Testis (tissue), 2 donors: ENCODE measurements at regions not wholly inside any gene's neighbourhood (a gene's known extent, or its start where the extent isn't known, plus 50 kb on each side); places are given as distances from the start of the nearest gene placed in this dataset.

Source experiments
- DNase-seq: peaks from one replicate; pipeline ENCODE4 v3.0.0-alpha.2; 2019
- H3K27ac ChIP-seq, 2 donors: fragments of 200-600 bp; sonication (generic); one replicate each; pipeline ENCODE4 v1.5.1; 2019
- H3K27me3 ChIP-seq: fragments of 200-600 bp; sonication (generic); one replicate; pipeline ENCODE4 v1.5.1; 2019
- H3K36me3 ChIP-seq: fragments of 200-600 bp; sonication (generic); one replicate; pipeline ENCODE4 v1.5.1; 2017; ENCODE audit warnings: low read depth; ENCODE audit errors: missing control alignments
- H3K4me1 ChIP-seq: fragments of 200-600 bp; sonication (generic); one replicate; pipeline ENCODE4 v1.5.1; 2019
- H3K4me3 ChIP-seq, 2 donors: fragments of 200-600 bp; sonication (generic); one replicate each; pipeline ENCODE4 v1.5.1; 2017 to 2019
- H3K9me3 ChIP-seq: fragments of 200-600 bp; sonication (generic); one replicate; pipeline ENCODE4 v1.5.1; 2017
- POLR2A ChIP-seq: fragments of 450-650 bp; IDR thresholded peaks from one replicate; pipeline ENCODE4 v1.6.1; 2017; ENCODE audit warnings: antibody characterized with exemption, mild to moderate bottlenecking, moderate library complexity
- WGBS, 2 donors: methylation state at CpG; one replicate each; pipeline ENCODE4 v1.1.5; 2018; 5-methylcytosine and 5-hydroxymethylcytosine counted together
- intact Hi-C: fragments of 100-400 bp; cut with DNase I; formaldehyde crosslinking; loops from one replicate; pipeline ENCODE4 v1.15.1; 2023; ENCODE audit warnings: low total_unique reads
- TF ChIP-seq, protein P1 (sequence below), 3 experiments: fragments of 450-650 bp in 2 of 3; fragments of 200-600 bp in 1 of 3; sonication (generic) in 1 of 3; IDR thresholded peaks; one replicate each; pipeline ENCODE4 v1.5.1; 2016 to 2019; ENCODE audit warnings: antibody characterized with exemption in 3 of 3, mild to moderate bottlenecking in 2 of 3, moderate library complexity in 1 of 3

DNA sequence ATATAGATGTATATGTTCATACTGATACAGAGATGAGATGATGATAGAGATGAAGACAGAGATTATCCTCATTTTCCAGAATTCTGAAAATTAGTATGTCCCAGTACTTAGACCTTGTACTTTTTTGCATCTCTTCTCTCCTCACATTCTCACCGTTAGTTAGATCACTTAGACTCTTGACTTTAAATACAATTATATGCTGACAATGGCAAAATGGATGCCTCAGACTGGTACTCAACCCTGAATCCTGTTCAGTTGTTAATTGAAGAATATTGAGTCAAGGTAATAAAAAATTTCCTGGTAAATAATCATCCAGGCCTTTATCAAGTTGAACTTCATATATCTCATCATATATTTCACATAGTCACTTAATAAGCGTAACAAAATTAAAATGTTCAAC, 505.4 kb downstream of the EFNA5 start:
- Histone ChIP-seq H3K27ac (no peak overlapping the region), H3K27me3 (no peaks in the 10 kb centered on the region), H3K4me3 (no peak overlapping the region), H3K36me3 (no peaks in the 10 kb centered on the region), H3K9me3 (no peaks in the 10 kb centered on the region), H3K4me1 (no peaks in the 10 kb centered on the region)
- WGBS, 2 donors = 34 to 51% methylated on average over 2 of the region's 2 CpGs
- TF ChIP-seq, protein P1, sequence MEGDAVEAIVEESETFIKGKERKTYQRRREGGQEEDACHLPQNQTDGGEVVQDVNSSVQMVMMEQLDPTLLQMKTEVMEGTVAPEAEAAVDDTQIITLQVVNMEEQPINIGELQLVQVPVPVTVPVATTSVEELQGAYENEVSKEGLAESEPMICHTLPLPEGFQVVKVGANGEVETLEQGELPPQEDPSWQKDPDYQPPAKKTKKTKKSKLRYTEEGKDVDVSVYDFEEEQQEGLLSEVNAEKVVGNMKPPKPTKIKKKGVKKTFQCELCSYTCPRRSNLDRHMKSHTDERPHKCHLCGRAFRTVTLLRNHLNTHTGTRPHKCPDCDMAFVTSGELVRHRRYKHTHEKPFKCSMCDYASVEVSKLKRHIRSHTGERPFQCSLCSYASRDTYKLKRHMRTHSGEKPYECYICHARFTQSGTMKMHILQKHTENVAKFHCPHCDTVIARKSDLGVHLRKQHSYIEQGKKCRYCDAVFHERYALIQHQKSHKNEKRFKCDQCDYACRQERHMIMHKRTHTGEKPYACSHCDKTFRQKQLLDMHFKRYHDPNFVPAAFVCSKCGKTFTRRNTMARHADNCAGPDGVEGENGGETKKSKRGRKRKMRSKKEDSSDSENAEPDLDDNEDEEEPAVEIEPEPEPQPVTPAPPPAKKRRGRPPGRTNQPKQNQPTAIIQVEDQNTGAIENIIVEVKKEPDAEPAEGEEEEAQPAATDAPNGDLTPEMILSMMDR (IDR thresholded peaks at IDR 0.05) = no peak
- TF ChIP-seq POLR2A = no peak
- no peak for DNase-seq
- intact Hi-C loops = no loop called here

DNA sequence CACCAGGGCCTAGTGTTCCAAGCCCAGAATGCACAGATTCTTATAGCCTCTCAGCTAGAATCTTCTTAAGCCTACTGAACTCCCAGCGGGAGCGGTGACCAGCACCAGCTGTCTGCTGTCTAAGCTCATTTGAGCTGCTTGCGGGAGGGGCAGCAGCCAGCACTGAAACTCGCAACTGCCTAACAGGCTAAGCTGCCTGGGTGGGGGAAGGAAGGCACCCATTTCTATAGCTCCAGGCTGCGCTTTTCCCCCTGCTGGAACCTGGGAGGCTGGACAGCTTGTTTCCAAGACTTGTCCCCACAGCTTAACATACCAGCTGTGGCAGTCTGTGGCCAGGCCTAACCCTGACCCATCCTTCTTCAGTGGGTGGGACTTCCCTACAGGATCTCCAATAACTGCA, 512.9 kb downstream of the EFNA5 start:
- TF ChIP-seq, protein P1 (IDR thresholded peaks at IDR 0.05) = no peak
- no peak for TF ChIP-seq POLR2A
- H3K36me3 ChIP-seq = no peaks in the 10 kb centered on the region
- H3K9me3 ChIP-seq = no peaks in the 10 kb centered on the region
- no peak overlapping the region for H3K27ac ChIP-seq
- 76% methylated on average over 5 of the region's 5 CpGs; no CpG with 5 or more reads in 1 of the 2 donors for WGBS, 2 donors
- intact Hi-C loops = no loop called here
- H3K4me3 ChIP-seq = no peak overlapping the region
- H3K4me1 ChIP-seq = no peaks in the 10 kb centered on the region
- H3K27me3 ChIP-seq = no peaks in the 10 kb centered on the region
- DNase-seq = no peak

DNA sequence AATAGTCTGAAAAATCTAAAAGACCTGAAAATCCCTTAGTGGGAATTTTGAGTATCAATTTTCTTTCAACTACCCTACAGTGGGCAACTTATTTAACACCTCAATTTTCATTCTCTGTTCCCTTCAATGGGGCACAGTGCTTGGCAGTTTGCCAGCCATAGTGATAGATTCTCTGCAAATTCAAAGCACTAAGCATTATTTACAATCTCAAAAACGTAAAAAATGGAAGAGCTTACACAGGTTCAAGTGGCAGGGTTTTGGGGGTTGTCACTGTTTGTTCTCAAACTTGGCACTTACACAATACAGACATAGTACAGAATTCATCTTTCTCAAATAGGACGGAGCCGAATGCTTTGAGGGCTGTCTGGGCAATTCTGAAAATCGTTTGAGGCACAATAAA, 515.0 kb downstream of the EFNA5 start:
- Histone ChIP-seq H3K4me1 (no peaks in the 10 kb centered on the region), H3K27ac (no peak overlapping the region), H3K36me3 (no peaks in the 10 kb centered on the region), H3K4me3 (no peak overlapping the region), H3K27me3 (no peaks in the 10 kb centered on the region), H3K9me3 (no peaks in the 10 kb centered on the region)
- intact Hi-C loops = no loop called here
- DNase-seq = no peak
- 78 to 79% methylated on average over 4 of the region's 4 CpGs for WGBS, 2 donors
- TF ChIP-seq, protein P1 (IDR thresholded peaks at IDR 0.05) = no peak
- no peak for TF ChIP-seq POLR2A

DNA sequence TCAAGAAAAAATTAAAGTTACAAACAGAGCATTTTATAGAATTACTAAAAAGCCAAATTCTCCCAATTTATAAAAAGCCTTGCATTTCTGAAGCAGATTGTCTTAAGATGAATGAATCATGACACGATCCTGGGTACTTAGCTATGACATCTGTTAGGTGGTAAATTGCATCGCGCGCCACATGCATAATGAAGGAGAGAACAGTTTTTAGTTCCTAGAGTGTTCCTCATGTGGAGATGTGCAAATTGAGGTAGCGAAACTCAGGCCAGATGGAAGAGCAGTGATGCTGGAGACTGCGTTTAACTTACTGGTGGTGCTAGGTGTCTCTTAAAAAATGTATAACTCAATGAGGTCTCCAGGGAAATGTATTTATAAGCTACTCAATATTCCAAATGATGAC, 516.1 kb downstream of the EFNA5 start:
- Histone ChIP-seq H3K27me3 (no peaks in the 10 kb centered on the region), H3K27ac (no peak overlapping the region), H3K9me3 (no peaks in the 10 kb centered on the region), H3K36me3 (no peaks in the 10 kb centered on the region), H3K4me1 (no peaks in the 10 kb centered on the region), H3K4me3 (no peak overlapping the region)
- no peak for DNase-seq
- WGBS, 2 donors = 83 to 88% methylated on average over 6 of the region's 6 CpGs
- intact Hi-C loops = no loop called here
- TF ChIP-seq, protein P1 (IDR thresholded peaks at IDR 0.05) = no peak
- no peak for TF ChIP-seq POLR2A

DNA sequence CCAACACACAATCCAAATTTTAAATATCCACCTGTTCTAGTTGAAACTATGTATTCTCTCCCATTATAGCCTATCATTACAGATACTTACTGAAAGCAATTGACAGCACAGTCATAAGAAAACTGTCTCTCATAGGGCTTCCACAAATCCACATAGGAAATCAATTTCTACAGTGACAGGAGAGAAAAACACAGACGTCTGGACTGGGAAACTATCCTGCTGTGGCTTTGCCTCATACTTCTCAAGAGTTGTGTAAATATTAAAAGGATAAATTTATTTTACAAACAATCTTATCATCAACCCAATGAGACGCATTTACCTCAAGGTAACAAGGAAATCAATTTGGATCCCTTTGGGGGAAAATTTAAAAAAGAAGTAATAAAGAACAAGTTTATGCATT, 517.5 kb downstream of the EFNA5 start:
- Histone ChIP-seq H3K9me3 (no peaks in the 10 kb centered on the region), H3K4me1 (no peaks in the 10 kb centered on the region), H3K4me3 (no peak overlapping the region), H3K27me3 (no peaks in the 10 kb centered on the region), H3K36me3 (no peaks in the 10 kb centered on the region), H3K27ac (no peak overlapping the region)
- TF ChIP-seq POLR2A = no peak
- TF ChIP-seq, protein P1 (IDR thresholded peaks at IDR 0.05) = no peak
- no peak for DNase-seq
- intact Hi-C loops = no loop called here
- 68 to 78% methylated on average over 2 of the region's 2 CpGs for WGBS, 2 donors
